OCI-LY1 (cell line): ENCODE measurements at regions not wholly inside any gene's neighbourhood (a gene's known extent, or its start where the extent isn't known, plus 50 kb on each side); places are given as distances from the start of the nearest gene placed in this dataset.

ENCODE experiments used
- EZH2 ChIP-seq: fragments of 200-600 bp; sonication (generic), shearing (Covaris generic); IDR thresholded peaks from 2 replicates; pipeline ENCODE4 v1.8.0; 2017; ENCODE audit warnings: borderline replicate concordance, mixed run types, mild to moderate bottlenecking, antibody characterized with exemption, low read length, moderate library complexity, mixed read lengths
- TF ChIP-seq, protein P1 (sequence below): fragments of 200-600 bp; sonication (generic), shearing (Covaris generic); IDR thresholded peaks from 2 replicates; pipeline ENCODE4 v1.5.1; 2017; ENCODE audit warnings: mild to moderate bottlenecking, antibody characterized with exemption, low read length, moderate library complexity, mixed read lengths

DNA sequence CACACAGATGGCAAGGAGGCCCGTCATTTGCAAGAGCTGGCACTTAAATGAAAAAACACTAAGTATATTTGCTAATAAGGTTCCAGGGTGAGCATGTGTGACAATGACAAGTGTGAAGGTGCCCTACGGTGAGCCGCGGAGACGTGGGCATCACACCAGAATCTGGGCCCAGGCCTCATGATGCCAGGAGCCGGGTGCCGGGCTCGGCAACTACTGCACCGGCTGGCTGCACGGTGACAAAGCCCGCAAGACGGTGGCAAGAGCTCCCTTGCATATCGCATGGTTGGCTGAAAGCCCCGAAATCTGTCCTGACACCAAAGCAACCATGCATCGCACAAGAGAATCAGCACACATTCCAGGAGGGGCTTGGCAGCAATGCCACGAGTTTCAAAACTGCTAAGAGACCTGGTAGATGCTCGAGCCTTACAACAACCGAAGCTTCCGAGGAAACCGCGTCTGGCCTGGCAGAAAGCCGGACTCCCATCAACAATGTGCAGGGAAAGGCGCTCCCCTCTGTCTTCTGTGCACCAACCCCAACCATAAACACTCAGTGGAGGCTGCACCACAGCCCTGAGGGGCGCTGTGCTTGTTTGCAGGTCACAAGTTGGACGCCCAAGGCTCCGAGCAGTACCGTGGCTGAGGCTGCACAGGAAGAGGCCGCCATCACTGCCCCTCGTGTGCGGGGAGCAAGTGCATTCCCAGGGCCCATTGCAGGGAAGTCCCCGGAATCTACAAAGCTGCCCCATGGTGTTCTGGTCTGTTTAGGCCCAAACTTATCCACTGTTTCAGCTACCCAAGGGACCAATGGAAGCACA, 339.7 kb downstream of the CTTN start:
- no peak for TF ChIP-seq EZH2
- TF ChIP-seq, protein P1, sequence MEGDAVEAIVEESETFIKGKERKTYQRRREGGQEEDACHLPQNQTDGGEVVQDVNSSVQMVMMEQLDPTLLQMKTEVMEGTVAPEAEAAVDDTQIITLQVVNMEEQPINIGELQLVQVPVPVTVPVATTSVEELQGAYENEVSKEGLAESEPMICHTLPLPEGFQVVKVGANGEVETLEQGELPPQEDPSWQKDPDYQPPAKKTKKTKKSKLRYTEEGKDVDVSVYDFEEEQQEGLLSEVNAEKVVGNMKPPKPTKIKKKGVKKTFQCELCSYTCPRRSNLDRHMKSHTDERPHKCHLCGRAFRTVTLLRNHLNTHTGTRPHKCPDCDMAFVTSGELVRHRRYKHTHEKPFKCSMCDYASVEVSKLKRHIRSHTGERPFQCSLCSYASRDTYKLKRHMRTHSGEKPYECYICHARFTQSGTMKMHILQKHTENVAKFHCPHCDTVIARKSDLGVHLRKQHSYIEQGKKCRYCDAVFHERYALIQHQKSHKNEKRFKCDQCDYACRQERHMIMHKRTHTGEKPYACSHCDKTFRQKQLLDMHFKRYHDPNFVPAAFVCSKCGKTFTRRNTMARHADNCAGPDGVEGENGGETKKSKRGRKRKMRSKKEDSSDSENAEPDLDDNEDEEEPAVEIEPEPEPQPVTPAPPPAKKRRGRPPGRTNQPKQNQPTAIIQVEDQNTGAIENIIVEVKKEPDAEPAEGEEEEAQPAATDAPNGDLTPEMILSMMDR = no peak
